NCI-H774 (cell line): ENCODE measurements at regions not wholly inside any gene's neighbourhood (a gene's known extent, or its start where the extent isn't known, plus 50 kb on each side); places are given as distances from the start of the nearest gene placed in this dataset.
"Not testable (repeated sequence)": the region's sequence is repeated elsewhere in the genome, so short reads cannot be mapped to it uniquely, and the experiment has no call there.

Experiments
- DNase-seq: peaks from one replicate; lab custom pipeline; 2025; lab: John Stamatoyannopoulos, UW

DNA sequence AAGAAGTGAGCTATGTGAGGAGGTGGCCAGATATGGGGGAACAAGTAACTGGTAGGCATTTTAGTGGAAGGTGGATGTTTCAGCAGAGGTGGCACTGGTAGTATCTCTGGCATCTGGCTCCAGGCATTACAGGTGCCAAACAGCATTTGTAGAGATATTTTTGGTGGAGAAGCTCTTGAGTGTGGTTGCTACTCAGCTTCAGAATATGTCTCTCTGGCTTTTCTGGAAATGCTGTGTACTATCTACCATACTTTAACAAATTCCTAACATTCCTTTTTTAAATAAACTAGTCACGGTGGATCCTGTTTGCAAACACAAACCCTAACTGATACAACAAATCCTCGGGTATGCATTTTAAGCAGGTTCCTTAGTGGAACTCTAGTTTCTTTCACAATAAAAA, 128.0 kb downstream of the BARX2 start:
- DNase-seq, result no peak

DNA sequence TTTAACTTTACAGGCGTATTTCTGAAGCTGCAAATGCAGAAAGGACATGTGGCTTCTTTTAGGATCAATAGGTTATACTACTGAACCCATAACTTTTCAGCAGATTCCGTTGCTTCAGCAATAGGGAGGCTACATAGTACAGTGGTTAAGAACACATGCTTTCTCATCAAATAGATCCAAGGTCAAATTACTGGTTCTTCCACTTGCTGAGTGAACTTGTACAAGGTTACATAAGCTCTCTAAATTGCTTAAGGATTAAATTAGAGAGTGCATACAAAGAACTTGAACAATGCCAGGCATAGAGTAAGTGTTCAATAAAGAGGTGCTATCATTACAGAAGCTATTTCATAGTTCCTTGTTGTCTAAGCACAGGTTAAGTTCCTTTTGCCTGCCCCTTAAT, 129.6 kb downstream of the BARX2 start:
- DNase-seq, result no peak

DNA sequence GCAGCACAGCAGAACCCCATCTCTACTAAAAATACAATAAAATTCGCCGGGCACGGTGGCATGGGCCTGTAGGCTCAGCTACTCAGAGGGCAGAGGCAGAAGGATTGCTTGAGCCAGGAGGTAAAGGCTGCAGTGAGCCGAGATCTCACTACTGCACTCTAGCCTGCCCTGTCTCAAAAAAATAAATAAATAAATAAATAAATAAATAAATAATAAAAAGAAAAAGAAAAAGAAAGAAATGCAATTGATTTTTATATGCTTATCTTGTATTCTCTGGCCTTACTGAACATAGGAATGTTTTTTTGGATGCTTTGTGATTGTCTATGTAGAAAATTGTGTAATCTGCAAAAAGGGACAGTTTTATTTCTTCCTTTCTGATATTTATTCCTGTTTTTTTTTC, 132.5 kb downstream of the BARX2 start:
- DNase-seq, result no peak

- DNase-seq, result no peak
Observed at GRCh38 chr11:129528296-129528695, 152.6 kb downstream of the BARX2 start.

DNA sequence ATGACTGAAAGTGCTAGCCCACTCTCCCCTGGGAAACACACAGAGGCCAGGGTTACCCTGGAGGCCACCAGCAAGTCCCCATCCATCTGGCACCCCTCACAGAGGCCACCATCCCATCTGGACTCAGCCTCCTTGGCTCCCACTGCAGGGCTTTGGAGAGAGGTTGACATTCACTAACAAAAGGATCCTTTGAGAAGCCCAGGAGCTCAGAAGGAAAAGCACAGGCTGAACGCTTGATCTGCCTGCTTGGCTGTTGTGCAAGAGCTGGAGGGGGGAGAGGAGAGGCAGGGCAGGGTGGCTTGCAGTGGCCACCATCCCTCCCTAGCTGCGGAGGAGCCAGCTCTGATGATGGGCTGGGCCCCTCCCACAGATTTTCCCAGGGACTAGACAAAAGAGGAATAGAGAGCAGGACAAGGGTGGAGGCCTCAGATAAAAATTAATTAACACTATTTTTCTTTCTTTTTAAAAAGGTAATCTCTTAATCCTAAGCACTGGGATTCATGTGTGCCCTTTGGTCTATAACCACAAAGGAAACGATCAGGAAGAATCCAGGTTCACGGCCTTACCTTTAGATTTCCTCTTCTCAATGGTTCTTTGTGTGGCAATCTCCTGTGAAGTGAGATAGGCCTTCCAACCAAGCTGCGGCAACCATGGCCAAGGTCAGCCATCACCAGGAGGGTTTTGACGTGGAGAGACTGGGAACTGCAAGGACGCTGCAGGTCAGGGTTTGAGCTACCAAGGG, 154.7 kb downstream of the BARX2 start:
- DNase-seq, result no peak

DNA sequence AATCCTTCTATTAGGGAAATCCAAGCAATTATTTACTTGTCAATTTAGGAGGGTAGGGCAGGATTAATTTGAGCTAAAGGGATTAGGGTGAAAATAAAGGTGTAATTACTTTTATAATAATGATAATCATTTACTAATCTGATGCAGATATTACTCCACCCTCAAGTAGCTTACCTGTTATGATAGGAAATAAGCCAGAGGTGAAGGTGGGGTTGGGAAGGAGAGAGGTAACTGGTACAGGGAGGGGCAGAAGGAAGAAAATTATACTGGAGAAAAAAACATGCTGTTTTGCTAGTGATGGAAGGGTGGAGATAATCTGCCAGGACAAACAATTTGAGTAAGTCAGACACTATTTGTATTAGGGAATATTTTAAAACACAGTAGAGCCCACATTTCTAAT, 157.7 kb downstream of the BARX2 start:
- DNase-seq, result no peak

- DNase-seq, result no peak
Observed at GRCh38 chr11:129536338-129536737, 160.7 kb downstream of the BARX2 start.

GRCh38 chr11:129538323-129538722, 162.7 kb downstream of the BARX2 start:
- DNase-seq, result no peak

DNA sequence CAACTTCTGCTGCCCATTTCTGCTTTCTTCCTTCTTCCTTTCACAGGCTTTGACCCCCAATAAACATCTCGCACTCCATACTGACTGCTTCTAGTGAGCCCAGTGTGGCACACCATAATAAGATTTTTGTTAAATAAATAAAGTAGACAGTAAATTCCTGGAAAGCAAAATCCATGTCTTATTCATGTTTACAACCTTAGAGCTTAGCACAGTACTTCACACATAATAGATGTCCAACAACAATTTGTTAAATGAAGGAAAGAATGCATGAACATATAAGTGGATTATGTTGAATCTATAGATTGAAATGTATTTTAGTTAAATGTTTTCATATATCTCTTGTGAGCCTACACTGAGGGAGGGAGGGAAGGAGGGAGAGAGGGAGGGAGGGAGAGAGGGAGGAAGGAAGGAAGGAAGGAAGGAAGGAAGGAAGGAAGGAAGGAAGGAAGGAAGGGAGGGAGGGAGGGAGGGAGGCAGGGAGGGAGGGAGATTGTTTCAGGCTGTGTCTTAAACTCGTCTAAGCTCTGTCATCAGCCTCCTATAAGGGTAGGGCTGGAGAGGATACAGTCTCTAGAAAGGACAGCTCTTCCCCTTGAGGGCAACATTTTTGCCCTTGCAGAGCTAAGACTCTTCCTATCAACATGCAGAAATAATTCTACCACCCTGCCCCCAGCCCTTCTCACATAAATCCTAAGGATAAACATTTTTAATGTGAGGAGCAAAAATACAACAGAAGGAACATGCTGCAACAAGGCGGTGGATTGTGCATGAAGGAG, 168.1 kb downstream of the BARX2 start:
- no peak for DNase-seq

DNA sequence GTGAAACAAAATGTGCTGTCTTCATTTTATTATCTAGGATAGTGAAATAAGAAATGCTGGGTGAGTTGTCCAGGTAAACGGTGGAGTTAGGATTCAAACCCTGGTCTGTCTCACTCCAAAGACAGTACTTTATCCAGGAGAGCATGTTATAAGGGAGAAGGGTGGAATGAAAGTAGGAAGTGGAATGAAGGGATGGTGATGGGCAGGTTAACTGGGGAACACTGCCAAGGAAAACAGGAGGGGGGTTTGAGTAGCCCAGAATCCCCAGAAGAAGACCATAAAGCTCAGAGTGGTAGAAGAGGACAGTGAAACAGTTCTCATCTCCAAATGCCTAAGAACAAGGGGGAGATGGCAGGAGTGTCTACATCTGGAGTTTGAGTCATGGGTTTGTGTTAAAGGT, 169.0 kb downstream of the BARX2 start:
- no peak for DNase-seq

- no peak for DNase-seq
Observed at GRCh38 chr11:129546266-129546665, 170.6 kb downstream of the BARX2 start.

- no peak for DNase-seq
Observed at GRCh38 chr11:129557421-129557820, 181.8 kb downstream of the BARX2 start.

- no peak for DNase-seq
Observed at GRCh38 chr11:129569007-129569406, 193.4 kb downstream of the BARX2 start.

DNA sequence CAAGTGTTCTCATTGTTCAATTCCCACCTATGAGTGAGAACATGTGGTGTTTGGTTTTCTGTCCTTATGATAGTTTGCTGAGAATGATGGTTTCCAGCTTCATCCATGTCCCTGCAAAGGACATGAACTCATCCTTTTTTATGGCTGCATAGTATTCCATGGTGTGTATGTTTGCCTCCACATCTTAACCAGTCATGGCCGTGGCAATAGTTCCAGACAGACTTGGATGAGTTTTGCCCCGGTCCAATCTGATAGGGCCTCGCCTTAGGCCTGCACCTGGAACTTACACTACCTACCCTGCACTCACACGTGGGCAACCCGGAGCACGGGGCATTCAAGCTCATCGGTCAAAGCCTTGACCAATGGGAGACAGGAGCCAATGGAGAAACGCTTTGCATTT, 197.0 kb downstream of the BARX2 start:
- DNase-seq, result not testable (repeated sequence)

DNA sequence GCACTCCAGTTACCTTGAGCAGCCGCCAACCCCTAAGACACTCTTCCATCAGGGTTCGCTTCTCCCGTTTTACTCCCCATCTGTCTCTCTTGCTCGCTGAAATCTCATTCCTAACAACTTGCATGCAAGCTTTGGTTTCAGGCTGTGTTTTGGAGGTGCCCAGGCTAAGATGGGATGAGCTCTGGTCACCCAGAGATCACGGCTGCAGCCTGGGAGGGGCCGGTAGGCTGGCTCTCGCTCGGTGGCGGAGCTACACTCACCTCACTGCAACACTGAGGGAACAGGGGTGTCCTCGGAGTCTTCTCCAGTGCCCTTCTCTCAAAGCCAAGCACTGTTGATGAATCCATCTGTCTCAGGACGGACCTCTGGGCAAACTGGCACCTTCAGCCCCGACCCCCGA, 197.5 kb downstream of the BARX2 start:
- DNase-seq, result no peak

GRCh38 chr11:129574431-129574830, 198.8 kb downstream of the BARX2 start:
- DNase-seq, result no peak

DNA sequence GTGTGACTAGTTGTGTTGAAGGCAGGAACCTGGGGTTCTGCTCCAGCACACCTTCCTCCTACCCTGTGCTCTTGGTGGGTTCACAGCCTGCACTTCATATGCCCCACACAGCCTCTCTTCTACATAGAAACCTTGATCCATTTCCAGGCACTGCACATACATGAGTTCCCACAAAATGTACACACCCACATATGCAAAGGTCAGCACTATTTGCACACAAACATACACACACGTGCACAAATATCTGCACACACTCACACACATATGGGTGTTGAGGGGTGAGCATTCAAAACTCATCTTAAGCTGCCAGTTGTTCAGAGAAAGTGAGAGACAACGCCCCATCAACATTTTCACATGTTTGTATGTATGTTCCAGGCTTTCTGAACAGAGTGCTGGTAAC, 201.0 kb downstream of the BARX2 start:
- no peak for DNase-seq

DNA sequence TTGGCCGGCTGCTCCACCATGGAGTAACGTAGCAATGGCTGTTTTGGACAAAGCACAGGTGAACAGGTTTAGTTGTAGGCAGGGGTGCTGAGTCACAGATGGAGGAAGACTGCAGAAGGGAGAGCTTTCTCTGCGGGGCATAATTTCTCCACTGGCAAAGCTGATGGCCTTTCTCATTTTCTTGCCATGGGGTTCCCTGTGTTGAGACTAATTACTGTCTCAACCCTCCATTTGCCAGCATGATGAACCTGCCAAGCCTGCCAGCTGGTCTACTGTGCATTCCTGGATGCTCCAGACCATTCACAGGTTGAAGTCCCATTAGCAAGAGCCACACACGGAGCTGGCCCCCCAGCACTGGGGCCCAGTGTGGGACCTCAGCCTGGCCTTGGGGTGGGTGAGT, 202.4 kb downstream of the BARX2 start:
- no peak for DNase-seq

DNA sequence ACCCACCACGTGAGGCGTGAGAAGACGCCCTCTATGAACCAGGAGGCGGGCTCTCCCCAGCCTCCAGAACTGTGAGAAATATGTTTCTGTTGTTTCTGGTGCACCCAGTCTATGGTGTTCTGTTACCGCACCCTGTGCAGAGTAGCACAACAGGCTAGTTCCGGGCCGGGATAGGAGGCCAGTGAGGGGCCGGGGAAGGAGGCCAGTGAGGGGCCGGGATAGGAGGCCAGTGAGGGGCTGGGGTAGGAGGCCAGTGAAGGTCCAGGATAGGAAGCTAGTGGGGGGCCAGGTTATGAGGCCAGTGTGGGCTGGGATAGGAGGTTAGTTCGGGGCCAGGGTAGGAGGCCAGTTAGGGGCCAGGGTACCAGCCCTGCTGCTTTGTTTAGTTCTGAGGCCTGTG, 204.6 kb downstream of the BARX2 start:
- DNase-seq, result no peak

DNA sequence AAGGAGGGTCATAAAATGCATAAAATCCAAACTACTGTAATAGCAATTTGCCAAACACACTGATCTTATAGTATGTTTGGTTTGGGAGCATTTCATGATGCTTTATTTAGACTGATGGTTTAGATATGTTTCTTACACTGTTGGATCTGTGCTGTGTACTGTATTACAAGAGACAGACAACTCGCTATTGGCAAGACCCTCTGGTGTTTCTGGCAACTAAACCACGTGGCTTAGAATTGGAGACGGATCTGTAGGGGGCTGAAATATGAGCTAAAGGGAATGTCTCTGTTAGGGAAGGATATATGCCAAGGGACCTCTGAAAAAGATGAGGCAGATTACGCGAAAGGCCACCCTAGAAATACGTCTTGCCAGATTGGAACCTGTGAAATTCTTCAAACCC, 208.7 kb downstream of the BARX2 start:
- no peak for DNase-seq

GRCh38 chr11:129589190-129589860, 213.7 kb downstream of the BARX2 start:
- no peak for DNase-seq

GRCh38 chr11:129590030-129590752, 214.5 kb downstream of the BARX2 start:
- no peak for DNase-seq
